ENCODE measurements at regions not wholly inside any gene's neighbourhood (a gene's known extent, or its start where the extent isn't known, plus 50 kb on each side); places are given as distances from the start of the nearest gene placed in this dataset.

DNA sequence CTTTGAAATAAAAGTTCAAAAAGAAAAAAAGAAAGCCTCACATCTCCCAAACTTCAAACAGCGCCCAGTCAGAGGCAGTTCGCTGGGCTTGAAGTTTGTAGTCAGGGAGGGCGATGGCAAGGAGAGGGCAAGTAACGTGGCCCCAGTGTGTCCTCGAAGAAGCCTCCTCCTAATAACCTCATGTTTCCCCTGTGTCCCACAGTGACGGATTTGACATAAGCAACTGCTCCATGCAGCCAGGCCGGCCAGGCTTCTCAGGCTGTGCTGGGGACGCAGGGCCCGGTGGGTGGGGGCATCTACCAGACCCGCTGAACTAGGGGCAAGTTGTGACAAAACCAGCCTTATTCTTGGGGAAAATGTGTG, 172.2 kb downstream of the ERCC6L2 start:
- no peak for ATAC-seq (ENCODE audit: low FRiP score)
- DNase-seq (ENCODE audit: low spot score), result no peak
- TF ChIP-seq, protein P1, sequence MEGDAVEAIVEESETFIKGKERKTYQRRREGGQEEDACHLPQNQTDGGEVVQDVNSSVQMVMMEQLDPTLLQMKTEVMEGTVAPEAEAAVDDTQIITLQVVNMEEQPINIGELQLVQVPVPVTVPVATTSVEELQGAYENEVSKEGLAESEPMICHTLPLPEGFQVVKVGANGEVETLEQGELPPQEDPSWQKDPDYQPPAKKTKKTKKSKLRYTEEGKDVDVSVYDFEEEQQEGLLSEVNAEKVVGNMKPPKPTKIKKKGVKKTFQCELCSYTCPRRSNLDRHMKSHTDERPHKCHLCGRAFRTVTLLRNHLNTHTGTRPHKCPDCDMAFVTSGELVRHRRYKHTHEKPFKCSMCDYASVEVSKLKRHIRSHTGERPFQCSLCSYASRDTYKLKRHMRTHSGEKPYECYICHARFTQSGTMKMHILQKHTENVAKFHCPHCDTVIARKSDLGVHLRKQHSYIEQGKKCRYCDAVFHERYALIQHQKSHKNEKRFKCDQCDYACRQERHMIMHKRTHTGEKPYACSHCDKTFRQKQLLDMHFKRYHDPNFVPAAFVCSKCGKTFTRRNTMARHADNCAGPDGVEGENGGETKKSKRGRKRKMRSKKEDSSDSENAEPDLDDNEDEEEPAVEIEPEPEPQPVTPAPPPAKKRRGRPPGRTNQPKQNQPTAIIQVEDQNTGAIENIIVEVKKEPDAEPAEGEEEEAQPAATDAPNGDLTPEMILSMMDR (IDR thresholded peaks at IDR 0.05), result no peak

DNA sequence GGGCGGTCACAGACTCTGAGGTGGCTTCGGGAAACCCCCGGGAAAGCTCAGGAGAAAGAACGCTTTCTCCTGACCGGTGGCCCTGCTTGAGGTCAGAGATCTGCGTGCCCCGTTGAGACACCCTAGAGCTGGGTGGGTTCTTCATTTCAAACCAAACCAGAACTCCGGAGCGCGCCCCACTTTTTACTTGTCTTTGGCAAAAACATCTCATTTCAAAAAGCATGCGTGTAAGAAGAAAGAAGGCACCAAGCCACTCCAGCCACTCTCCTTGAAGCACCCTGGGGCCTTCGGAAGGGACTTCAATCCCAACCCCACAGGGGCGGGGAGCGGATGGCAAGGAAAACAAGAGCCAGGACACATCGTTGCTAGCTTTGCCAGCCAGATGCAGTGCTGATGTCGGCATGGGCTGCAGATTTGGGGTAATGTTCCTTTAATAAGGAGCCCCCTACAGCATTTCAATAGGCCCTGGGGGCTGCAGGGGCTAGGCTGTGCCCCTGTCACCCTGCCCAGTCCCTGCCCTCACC, 171.7 kb downstream of the ERCC6L2 start:
- TF ChIP-seq, protein P1 (IDR thresholded peaks at IDR 0.05), result no peak
- DNase-seq (ENCODE audit: low spot score) (no peak), ATAC-seq (ENCODE audit: low FRiP score) (no peak)

DNA sequence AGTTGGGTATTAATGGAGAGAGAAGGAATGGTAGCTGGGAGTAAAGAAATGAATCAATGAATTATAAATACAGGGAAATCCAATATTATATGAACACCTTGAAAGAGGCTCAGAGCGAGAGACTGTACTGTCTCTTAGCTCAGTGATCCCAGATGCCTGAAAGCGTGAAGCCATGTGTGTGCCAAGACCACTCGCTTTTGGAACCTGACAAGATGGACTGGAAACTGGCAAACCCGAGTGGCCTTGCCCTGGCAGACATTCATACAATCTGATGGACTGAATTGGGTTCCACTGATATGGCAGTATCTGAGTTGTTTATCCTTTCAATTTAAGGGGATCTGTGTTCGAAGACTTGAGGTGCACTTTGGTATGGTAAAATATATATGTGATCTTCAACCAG, 170.3 kb downstream of the ERCC6L2 start:
- ATAC-seq (ENCODE audit: low FRiP score) (no peak), DNase-seq (ENCODE audit: low spot score) (no peak)
- TF ChIP-seq, protein P1 (IDR thresholded peaks at IDR 0.05), result no peak

DNA sequence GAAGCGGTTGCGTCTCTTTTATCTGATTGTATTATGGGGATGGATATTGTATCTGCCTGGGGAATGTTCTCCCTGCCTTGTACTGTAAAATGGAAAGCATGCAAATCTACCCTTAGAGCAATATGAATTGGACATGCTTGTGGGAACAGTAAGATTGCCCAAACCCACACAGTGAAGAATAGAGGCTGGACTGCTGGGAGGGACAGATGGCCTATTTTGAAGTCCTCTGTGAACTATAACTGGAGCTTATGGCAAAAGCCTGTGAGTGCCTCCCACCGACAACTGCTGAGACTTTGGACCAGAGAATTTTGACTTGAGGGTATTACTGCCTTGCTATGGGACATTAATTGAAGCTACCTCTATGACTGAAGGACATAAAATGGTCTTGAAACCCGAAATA, 168.9 kb downstream of the ERCC6L2 start:
- ATAC-seq (ENCODE audit: low FRiP score), result no peak
- TF ChIP-seq, protein P1 (IDR thresholded peaks at IDR 0.05), result no peak

DNA sequence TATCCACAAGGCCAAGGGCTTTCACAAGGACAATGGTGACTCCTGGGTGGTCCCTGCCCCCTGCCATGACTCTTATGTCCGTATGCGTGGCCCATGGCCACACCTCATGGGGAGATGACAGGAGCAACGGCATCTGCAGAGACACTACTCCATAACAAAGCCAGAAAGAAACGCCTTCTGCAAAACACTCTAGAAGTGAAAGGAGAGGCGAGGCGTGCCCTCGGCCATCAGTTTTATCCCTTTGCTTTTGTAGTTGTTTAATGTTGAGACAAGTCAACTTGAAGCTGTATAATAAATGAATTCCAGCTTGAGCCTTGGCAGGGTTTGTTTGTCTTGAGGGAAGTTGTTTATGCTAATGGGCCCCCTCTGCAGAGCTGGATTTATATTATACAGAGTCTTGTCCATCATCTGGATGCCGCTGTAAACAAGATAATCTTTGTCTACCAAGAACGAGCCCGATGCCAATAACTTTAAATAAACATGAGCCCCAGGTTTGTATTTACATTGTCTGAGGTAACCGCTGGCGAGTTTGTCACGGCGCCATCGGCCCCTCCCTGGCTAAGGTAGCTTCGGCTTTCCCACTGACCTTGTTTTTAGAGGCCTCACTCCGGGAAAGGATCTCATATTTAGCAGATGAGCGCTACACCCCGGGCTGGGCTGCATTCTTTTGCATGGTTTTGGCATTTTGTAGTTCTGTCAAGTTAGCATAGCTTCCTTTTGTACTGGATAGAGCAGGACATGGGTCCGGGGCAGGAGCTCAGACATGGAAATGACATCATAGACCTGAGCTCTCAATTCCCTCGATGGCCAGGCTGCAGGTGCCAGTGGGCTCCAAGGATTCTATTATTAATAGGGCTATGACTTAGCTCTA, 165.3 kb downstream of the ERCC6L2 start:
- ATAC-seq (ENCODE audit: low FRiP score), result no peak
- DNase-seq (ENCODE audit: low spot score), result no peak
- TF ChIP-seq, protein P1 (IDR thresholded peaks at IDR 0.05), result no peak

More for the DNA sequence above, 168.9 kb downstream of the ERCC6L2 start:
- no peak for DNase-seq (ENCODE audit: low spot score)

DNA sequence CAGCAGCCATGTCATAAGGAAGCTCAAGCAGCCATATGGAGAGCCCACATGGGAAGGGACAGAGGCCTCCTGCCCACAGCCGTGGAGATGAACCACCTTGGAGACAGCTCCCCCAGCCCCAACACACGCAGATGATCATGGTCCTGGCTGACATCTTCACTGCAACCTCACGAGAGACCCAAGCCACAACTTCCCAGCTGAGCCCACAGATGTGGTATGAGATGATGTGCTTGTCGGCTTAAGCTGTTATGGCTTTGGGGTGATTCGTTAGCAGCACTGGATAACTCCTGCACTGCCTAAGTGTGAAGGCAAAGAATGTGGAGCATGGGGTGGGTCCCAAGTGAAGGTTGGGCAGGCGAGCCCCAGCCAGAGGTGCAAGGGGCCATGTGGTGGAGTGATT, 163.4 kb downstream of the ERCC6L2 start:
- DNase-seq (ENCODE audit: low spot score) (no peak), ATAC-seq (ENCODE audit: low FRiP score) (no peak)
- TF ChIP-seq, protein P1 (IDR thresholded peaks at IDR 0.05), result no peak

DNA sequence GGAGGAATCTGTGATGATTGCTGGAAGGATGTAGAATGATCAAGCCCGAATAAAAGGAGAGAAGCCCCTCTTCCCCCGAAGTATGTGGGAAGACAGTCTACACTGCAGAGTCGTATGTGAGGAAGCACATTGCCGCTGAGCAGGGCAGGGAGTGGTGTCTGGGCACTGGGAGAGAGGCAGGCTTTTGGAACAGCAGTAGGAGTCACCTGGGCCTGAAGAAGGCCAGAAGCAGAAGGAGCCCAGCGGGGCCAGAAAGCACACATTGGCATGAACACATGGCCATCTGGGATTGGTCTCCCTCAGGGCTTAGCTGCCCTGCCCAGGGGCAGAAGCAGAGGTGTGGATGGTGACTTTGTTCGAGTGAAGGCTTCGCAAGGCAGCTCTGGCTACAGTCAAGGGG, 162.8 kb downstream of the ERCC6L2 start:
- DNase-seq (ENCODE audit: low spot score), result no peak
- ATAC-seq (ENCODE audit: low FRiP score), result no peak
- TF ChIP-seq, protein P1 (IDR thresholded peaks at IDR 0.05), result no peak

Data from omental fat pad (tissue), 3 donors.